Heart right ventricle (tissue), 16 donors: ENCODE measurements at regions not wholly inside any gene's neighbourhood (a gene's known extent, or its start where the extent isn't known, plus 50 kb on each side); places are given as distances from the start of the nearest gene placed in this dataset.
A peak's percentile ranks its signal among the peaks of the same experiment; 100 is the strongest.

Source experiments
- ATAC-seq, 8 donors: fragments of 200-7000 bp; cut with Tn5 transposase; one replicate each; pipeline ENCODE4 v1.9.1; 2020; ENCODE audit warnings: mild to moderate bottlenecking in 8 of 8, moderate library complexity in 8 of 8, moderate number of reproducible peaks in 1 of 8
- DNase-seq, 2 donors: peaks; one replicate each; pipeline ENCODE4 v3.0.0-alpha.2; 2020
- H3K27ac ChIP-seq, 10 donors: fragments of 200-600 bp; sonication (generic) in 2 of 10; one replicate each; pipeline versions ENCODE4 v1.5.0 to v1.8.0; 2020 to 2022; ENCODE audit warnings: mild to moderate bottlenecking in 3 of 10
- H3K27me3 ChIP-seq, 7 donors: fragments of 200-600 bp; one replicate each; pipeline ENCODE4 v1.8.0; 2021 to 2022; ENCODE audit warnings: mild to moderate bottlenecking in 2 of 7
- H3K36me3 ChIP-seq, 9 donors: fragments of 200-600 bp; sonication (generic) in 1 of 9; one replicate each; pipeline versions ENCODE4 v1.5.0 to v1.8.0; 2020 to 2022; ENCODE audit warnings: mild to moderate bottlenecking in 2 of 9
- H3K4me1 ChIP-seq, 9 donors: fragments of 200-600 bp; sonication (generic) in 1 of 9; one replicate each; pipeline versions ENCODE4 v1.5.0 to v1.8.0; 2020 to 2022; ENCODE audit warnings: mild to moderate bottlenecking in 4 of 9
- H3K4me3 ChIP-seq, 10 donors: fragments of 200-600 bp; sonication (generic) in 2 of 10; one replicate each; pipeline versions ENCODE4 v1.5.0 to v1.8.0; 2020 to 2022; ENCODE audit warnings: mild to moderate bottlenecking in 7 of 10, moderate library complexity in 2 of 10
- H3K9me3 ChIP-seq, 11 donors: fragments of 200-600 bp in 10 of 11; sonication (generic) in 2 of 11; one replicate each; pipeline versions ENCODE4 v1.5.0 to v1.8.0; 2013 to 2022; ENCODE audit warnings: mild to moderate bottlenecking in 2 of 11, control low read depth in 1 of 11, moderate library complexity in 1 of 11
- CTCF ChIP-seq, 9 donors: fragments of 200-600 bp; sonication (generic) in 2 of 9; IDR thresholded peaks; one replicate each; pipeline versions ENCODE4 v1.5.0 to v1.8.0; 2021 to 2022; ENCODE audit warnings: antibody characterized with exemption in 9 of 9, mild to moderate bottlenecking in 5 of 9, moderate library complexity in 1 of 9
- WGBS, 2 donors: extraction: QIAGEN DNeasy Blood & Tissue Kit; methylation state at CpG; one replicate each; pipeline ENCODE4 v1.1.7; 2013; ENCODE audit warnings: inconsistent platforms in 1 of 2; 5-methylcytosine and 5-hydroxymethylcytosine counted together
- intact Hi-C, 10 donors: fragments of 100-400 bp; cut with DNase I; formaldehyde crosslinking; loops; one replicate each; pipeline versions ENCODE4 v1.11.1 to v1.14.2; 2022
- donor health status: Arrhythmogenic right ventricular cardiomyopathy.
- donor health status: ischemic (EF 13 %, LVEDD 7.1; RV severe dilation, severe dysfunction).
- donor health status: healthy with polysubstance abuse.
- donor health status: DM: no; HTN: yes; CAD: no.
- donor health status: DM: no; HTN: no; CAD: no.
- donor health status: ischemic (EF 25% LVEDD 6.9; RV normal size, moderate dysfunction).
- donor health status: ischemic (EF 25% LVEDD 5.7; RV mildly dilated, moderate dysfunction).
- donor health status: healthy.
- donor health status: DM: yes; HTN: yes; CAD: no.
- donor health status: Ischemic cardiomyopathy.
- donor health status: ischemic (EF 35%, LVEDD 5.7; RV mildly dilated, moderate dysfunction).
- donor health status: nonischemic (EF 11% LVEDD 7.7; RV severe dilation, severe dysfunction).
- donor health status: DM: yes; HTN: yes; CAD: no.
- donor health status: PGD.
- donor health status: ischemic (EF 29% LVEDD 5.4; RV normal size, mild dysfunction).
- donor health status: nonischemic (EF 23%, LVEDD 6.1; RV moderate dilation, normal function).

- no peaks in the 10 kb centered on the region for H3K4me1 ChIP-seq
- ATAC-seq (peak in 2 of 8 donors; percentile 42 to 53), DNase-seq (no peak)
- H3K4me3 ChIP-seq: no peak overlapping the region
- 61 to 71% methylated on average over 4 of the region's 4 CpGs for WGBS, 2 donors
- TF ChIP-seq CTCF (IDR thresholded peaks at IDR 0.05): no peak
- no peak overlapping the region for H3K27ac ChIP-seq
- H3K9me3 ChIP-seq: no peaks in the 10 kb centered on the region
- H3K36me3 ChIP-seq: no peaks in the 10 kb centered on the region
- intact Hi-C loops: no loop called here
- H3K27me3 ChIP-seq: peaks cover 0 to 4% (median 0%) of the 10 kb centered on the region in 7 donors
Observed at GRCh38 chr2:221779614-221780067, 207.5 kb upstream of the EPHA4 start.

- Histone ChIP-seq H3K9me3 (no peaks in the 10 kb centered on the region), H3K27me3 (no peaks in the 10 kb centered on the region), H3K4me1 (no peaks in the 10 kb centered on the region), H3K27ac (no peak overlapping the region), H3K36me3 (no peaks in the 10 kb centered on the region), H3K4me3 (no peak overlapping the region)
- TF ChIP-seq CTCF (IDR thresholded peaks at IDR 0.05): no peak
- intact Hi-C loops: no loop called here
- DNase-seq: no peak
- no peak for ATAC-seq
- 83 to 86% methylated on average over 4 of the region's 4 CpGs for WGBS, 2 donors
Observed at GRCh38 chr2:221778025-221778424, 205.9 kb upstream of the EPHA4 start.

GRCh38 chr2:221777119-221777518 lies 205.0 kb upstream of the EPHA4 start:
- no peaks in the 10 kb centered on the region for H3K9me3 ChIP-seq
- intact Hi-C loops: no loop called here
- TF ChIP-seq CTCF (IDR thresholded peaks at IDR 0.05): no peak
- DNase-seq: no peak
- H3K36me3 ChIP-seq: no peaks in the 10 kb centered on the region
- no peak overlapping the region for H3K4me3 ChIP-seq
- H3K27ac ChIP-seq: no peak overlapping the region
- ATAC-seq: no peak
- H3K4me1 ChIP-seq: no peaks in the 10 kb centered on the region
- H3K27me3 ChIP-seq: no peaks in the 10 kb centered on the region
- WGBS, 2 donors: 47 to 98% methylated on average over 1 of the region's 1 CpG

GRCh38 chr2:221775096-221775495 lies 203.0 kb upstream of the EPHA4 start:
- no peak for TF ChIP-seq CTCF (IDR thresholded peaks at IDR 0.05)
- no peaks in the 10 kb centered on the region for H3K4me1 ChIP-seq
- no peak overlapping the region for H3K4me3 ChIP-seq
- H3K36me3 ChIP-seq: no peaks in the 10 kb centered on the region
- no peaks in the 10 kb centered on the region for H3K27me3 ChIP-seq
- WGBS, 2 donors: 75 to 81% methylated on average over 12 of the region's 12 CpGs
- ATAC-seq (no peak), DNase-seq (no peak)
- intact Hi-C loops: no loop called here
- H3K27ac ChIP-seq: no peak overlapping the region
- H3K9me3 ChIP-seq: no peaks in the 10 kb centered on the region
